ENCODE measurements at regions not wholly inside any gene's neighbourhood (a gene's known extent, or its start where the extent isn't known, plus 50 kb on each side); places are given as distances from the start of the nearest gene placed in this dataset.

- no peak for DNase-seq (ENCODE audit: low read depth in 2 of 2, low spot score in 1 of 2)
These were observed 412.1 kb downstream of the QKI start for GRCh38 chr6:163826629-163827028.

- no peak for DNase-seq (ENCODE audit: low read depth in 2 of 2, low spot score in 1 of 2)
These were observed 410.5 kb downstream of the QKI start for GRCh38 chr6:163825033-163825432.

DNA sequence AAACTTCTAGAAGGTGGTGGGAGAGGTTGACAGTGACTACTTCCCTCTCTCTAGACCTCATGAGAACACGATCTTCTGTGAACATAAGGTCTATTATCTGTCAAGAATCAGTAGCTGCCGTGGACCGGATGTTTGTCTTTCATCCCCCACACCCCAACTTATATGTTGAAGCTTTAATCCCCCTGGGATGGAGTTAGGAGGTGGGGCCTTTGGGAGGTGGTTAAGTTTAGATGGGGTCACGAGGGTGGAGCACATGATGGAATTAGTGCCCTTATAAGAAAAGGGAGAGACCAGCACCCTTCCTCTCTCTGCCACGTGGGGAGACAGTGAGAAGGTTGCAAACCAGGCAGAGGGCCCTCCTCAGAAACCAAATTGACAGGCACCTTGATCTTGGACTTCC is 409.1 kb downstream of the QKI start:
- DNase-seq (ENCODE audit: low read depth in 2 of 2, low spot score in 1 of 2), result no peak

- no peak for DNase-seq (ENCODE audit: low read depth in 2 of 2, low spot score in 1 of 2)
These were observed 406.4 kb downstream of the QKI start for GRCh38 chr6:163820745-163821458.

- no peak for DNase-seq (ENCODE audit: low read depth in 2 of 2, low spot score in 1 of 2)
These were observed 405.7 kb downstream of the QKI start for GRCh38 chr6:163820171-163820570.

DNA sequence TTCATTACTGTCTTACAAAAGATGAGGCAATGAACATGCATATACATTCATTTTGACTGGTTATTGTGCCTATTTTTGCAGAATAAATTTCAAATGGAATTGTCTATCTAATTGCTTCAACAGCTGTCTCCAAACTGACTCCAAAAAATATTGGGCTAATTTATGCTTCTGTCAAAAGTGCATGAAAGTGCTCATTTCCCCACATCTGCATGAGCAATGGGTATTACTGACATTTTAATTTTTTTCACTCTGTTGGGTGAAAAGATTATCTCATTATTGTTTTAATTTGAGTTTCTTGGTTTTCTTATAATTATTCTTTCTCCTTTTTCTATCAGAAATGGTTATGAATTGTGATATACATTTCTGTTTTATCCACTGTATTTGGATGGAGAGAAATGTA is 404.2 kb downstream of the QKI start:
- no peak for DNase-seq (ENCODE audit: low read depth in 2 of 2, low spot score in 1 of 2)

GRCh38 chr6:163816441-163816840 is 401.9 kb downstream of the QKI start:
- no peak for DNase-seq (ENCODE audit: low read depth in 2 of 2, low spot score in 1 of 2)

- DNase-seq (ENCODE audit: low read depth in 2 of 2, low spot score in 1 of 2), result no peak
These were observed 401.3 kb downstream of the QKI start for GRCh38 chr6:163815796-163816195.

GRCh38 chr6:163814494-163815364 is 400.2 kb downstream of the QKI start:
- no peak for DNase-seq (ENCODE audit: low read depth in 2 of 2, low spot score in 1 of 2)

GRCh38 chr6:163813979-163814493 is 399.5 kb downstream of the QKI start:
- no peak for DNase-seq (ENCODE audit: low read depth in 2 of 2, low spot score in 1 of 2)

DNA sequence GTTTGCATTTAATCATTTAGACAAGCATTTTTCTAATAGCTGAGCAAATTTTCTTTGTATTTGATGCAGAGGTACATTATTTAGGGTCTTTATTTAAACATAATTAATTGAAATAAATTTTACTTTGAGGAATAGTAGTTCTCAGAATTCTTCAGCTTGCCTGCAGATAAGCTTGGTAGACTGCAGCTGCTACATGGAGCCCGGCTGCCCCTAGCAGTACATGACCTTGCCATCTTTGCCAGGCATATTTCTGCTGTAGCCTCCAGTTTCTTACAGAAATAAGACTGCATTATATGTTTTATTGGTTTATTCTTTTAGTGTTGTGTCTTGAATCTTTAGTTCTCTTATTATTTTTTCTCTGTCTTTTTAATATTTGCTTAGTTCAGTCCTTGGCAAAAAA is 396.8 kb downstream of the QKI start:
- DNase-seq (ENCODE audit: low read depth in 2 of 2, low spot score in 1 of 2), result no peak

DNA sequence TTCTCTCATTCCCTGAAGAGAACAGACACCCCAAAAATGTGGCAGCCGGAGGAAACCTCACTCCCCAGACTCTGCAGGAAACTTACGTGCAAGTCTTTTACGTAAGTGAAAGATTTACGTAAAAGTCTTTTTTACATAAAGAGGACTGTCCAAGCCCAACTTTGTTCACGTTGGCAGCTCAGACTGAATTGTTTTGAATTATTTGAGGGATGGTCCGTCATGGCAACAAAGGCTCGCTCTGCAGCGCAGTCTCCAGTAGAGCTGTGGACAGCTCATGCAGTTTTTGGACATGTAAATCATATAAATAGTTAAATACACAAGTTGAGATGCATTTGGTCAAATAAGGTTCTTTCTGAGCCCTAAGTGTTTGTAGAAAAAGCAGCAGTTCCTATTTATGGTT is 394.8 kb downstream of the QKI start:
- no peak for DNase-seq (ENCODE audit: low read depth in 2 of 2, low spot score in 1 of 2)

DNA sequence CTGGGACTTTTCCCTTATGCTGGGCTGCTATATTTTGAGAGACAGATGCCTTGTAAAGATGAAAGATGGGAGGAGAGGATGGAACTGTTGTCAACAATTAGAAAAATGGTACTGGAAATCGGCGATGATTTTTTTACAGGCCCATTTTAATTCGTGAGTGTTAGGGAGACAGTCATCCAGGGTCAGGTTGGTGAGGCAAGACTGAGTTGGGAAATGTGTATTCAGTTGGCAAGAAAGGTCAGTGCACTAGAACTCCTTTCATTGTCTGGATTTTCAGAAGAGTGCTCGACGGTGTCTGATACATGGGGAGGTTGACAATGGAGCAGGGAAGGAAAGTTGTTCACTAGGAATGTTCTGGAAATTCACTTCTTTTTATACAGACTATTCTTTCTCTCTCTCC is 394.4 kb downstream of the QKI start:
- DNase-seq (ENCODE audit: low read depth in 2 of 2, low spot score in 1 of 2), result no peak

- no peak for DNase-seq (ENCODE audit: low read depth in 2 of 2, low spot score in 1 of 2)
These were observed 393.7 kb downstream of the QKI start for GRCh38 chr6:163808231-163808630.

GRCh38 chr6:163806755-163807499 is 392.4 kb downstream of the QKI start:
- DNase-seq (ENCODE audit: low read depth in 2 of 2, low spot score in 1 of 2), result no peak

GRCh38 chr6:163804991-163805390 is 390.5 kb downstream of the QKI start:
- DNase-seq (ENCODE audit: low read depth in 2 of 2, low spot score in 1 of 2), result no peak

- no peak for DNase-seq (ENCODE audit: low read depth in 2 of 2, low spot score in 1 of 2)
These were observed 387.7 kb downstream of the QKI start for GRCh38 chr6:163802267-163802666.

- no peak for DNase-seq (ENCODE audit: low read depth in 2 of 2, low spot score in 1 of 2)
These were observed 382.9 kb downstream of the QKI start for GRCh38 chr6:163797296-163797845.

- DNase-seq (ENCODE audit: low read depth in 2 of 2, low spot score in 1 of 2), result no peak
These were observed 378.8 kb downstream of the QKI start for GRCh38 chr6:163793011-163793983.

DNA sequence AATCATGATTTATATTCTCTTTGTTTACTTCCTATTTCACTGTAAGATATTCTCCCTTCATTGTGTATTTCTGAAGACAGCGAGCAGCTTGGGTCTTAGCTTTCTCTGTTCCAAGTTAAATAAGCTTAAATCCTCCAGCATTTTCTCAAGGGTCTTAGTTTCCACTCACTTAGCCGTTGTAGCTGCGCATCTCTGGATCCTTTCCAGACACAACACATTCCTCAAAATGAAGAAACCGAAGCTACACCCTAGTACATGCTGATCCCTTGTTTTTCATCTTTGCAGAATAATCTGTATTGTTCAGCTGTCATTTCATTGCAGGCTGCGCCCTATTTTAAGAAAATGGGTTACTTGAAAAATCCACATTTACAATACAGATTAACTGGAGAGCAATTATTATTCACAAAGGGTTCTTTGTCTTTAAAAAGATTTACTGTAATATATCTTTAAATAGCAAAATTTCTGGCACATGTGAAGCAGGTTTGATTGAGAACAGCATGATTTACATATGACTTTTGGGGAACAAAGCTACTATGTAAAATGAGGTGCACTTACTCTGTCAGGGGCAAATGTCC is 375.8 kb downstream of the QKI start:
- DNase-seq (ENCODE audit: low read depth in 2 of 2, low spot score in 1 of 2), result no peak

Data from stimulated activated CD8-positive, alpha-beta memory T cell treated with anti-CD3 and anti-CD28 coated beads, Interleukin-4, amount 100 ng/mL, for 1 hour (primary cell).